ENCODE measurements at regions not wholly inside any gene's neighbourhood (a gene's known extent, or its start where the extent isn't known, plus 50 kb on each side); places are given as distances from the start of the nearest gene placed in this dataset.

DNA sequence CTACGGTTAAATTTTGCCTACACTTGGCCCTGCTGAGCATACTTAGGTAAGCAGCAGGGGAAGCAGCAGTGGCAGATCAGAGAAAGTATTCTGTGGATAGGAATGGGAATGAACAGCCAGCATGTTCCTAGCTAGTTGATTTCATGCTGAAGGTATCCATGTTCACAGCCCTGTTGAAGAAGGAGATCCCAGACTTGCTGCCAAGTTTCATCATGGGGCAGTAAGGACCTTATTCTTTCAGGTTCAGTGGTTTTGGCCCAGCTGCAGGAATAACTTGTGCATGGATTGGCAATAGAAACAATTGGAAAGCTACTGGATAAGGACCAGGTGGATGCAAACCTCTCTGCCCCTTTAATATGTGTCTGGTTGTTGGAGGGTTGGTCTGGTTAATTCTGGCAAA, 98.2 kb upstream of the TMEM178A start:
- H2BK5ac ChIP-seq (ENCODE audit: low read depth, low read length, poor library complexity, severe bottlenecking), result no peak overlapping the region
- H2BK12ac ChIP-seq (ENCODE audit: low read length in 2 of 2), result peak overlapping the region; percentile 2 to 94
- H2AK5ac ChIP-seq (ENCODE audit: low read length, severe bottlenecking), result peak overlapping the region; percentile 88
- peaks cover 13% of the 10 kb centered on the region for H3K4me1 ChIP-seq (ENCODE audit: control insufficient read depth, insufficient read depth, low read depth, low read length)
- peak overlapping the region; percentile 66 for H4K8ac ChIP-seq (ENCODE audit: low read length)
- peak overlapping the region in 1 of 2 experiments; percentile 88 for H3K14ac ChIP-seq (ENCODE audit: low read length in 2 of 2)
- peak overlapping the region in 1 of 2 experiments; percentile 71 for H3K4ac ChIP-seq (ENCODE audit: low read depth in 1 of 2, low read length in 2 of 2)
- no peaks in the 10 kb centered on the region for H3K79me1 ChIP-seq (replicated peaks; ENCODE audit: low read length, poor library complexity, severe bottlenecking)
- H3K23ac ChIP-seq (ENCODE audit: low read length in 2 of 2), result peak overlapping the region in 1 of 2 experiments; percentile 59
- 98% methylated on average over 1 of the region's 1 CpG for WGBS
- H3K4me2 ChIP-seq (ENCODE audit: low read length, poor library complexity, severe bottlenecking), result no peak overlapping the region
- H3K9ac ChIP-seq (ENCODE audit: low read length), result no peak overlapping the region
- peak overlapping the region; percentile 98 for H3K27ac ChIP-seq (ENCODE audit: low read length, poor library complexity, severe bottlenecking)
- no peak overlapping the region for H2AFZ ChIP-seq (ENCODE audit: low read depth, low read length)
- H3K4me3 ChIP-seq (ENCODE audit: insufficient read depth in 1 of 2, low read depth in 1 of 2, low read length in 2 of 2), result no peak overlapping the region
- no peak for DNase-seq
- peak overlapping the region; percentile 77 for H3K18ac ChIP-seq (ENCODE audit: low read depth in 1 of 2, low read length in 2 of 2)
- H3K27me3 ChIP-seq (ENCODE audit: control insufficient read depth in 1 of 2, insufficient read depth in 1 of 2, low read length in 2 of 2), result no peaks in the 10 kb centered on the region
- peaks cover 0 to 3% of the 10 kb centered on the region in 2 experiments for H3K36me3 ChIP-seq (ENCODE audit: control insufficient read depth in 1 of 2, insufficient read depth in 2 of 2, low read depth in 1 of 2, low read length in 2 of 2)
- peak overlapping the region; percentile 82 for H4K91ac ChIP-seq (ENCODE audit: low read length)
- H2BK120ac ChIP-seq (ENCODE audit: low read depth, low read length), result peak overlapping the region; percentile 69
- peaks cover 34% of the 10 kb centered on the region for H3K9me3 ChIP-seq (ENCODE audit: control insufficient read depth, low read length)
- H2BK15ac ChIP-seq (ENCODE audit: low read depth, poor library complexity, severe bottlenecking), result no peak overlapping the region

DNA sequence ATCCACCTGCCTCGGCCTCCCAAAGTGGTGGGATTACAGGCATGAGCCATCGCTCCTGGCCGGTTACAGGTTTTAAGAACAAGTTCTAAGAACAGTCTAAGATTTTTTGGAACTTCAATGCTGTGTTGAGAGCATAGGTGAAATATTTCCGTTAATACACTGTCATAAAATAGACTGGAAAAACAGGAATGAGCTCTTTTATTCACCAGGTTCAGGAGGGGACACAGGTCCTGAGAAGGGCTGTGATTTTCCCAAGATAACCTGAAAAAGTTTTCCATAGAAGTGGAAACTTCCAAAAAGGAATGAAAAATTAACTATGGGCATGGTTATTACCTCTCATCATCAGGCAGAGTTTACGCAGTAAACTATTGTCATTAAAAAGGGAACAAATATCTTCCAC, 97.6 kb upstream of the TMEM178A start:
- H3K79me1 ChIP-seq (replicated peaks; ENCODE audit: low read length, poor library complexity, severe bottlenecking), result no peaks in the 10 kb centered on the region
- no peak overlapping the region for H3K23ac ChIP-seq (ENCODE audit: low read length in 2 of 2)
- no peak overlapping the region for H3K4me2 ChIP-seq (ENCODE audit: low read length, poor library complexity, severe bottlenecking)
- H3K4ac ChIP-seq (ENCODE audit: low read depth in 1 of 2, low read length in 2 of 2), result peak overlapping the region in 1 of 2 experiments; percentile 63
- H4K8ac ChIP-seq (ENCODE audit: low read length), result peak overlapping the region; percentile 39
- peaks cover 28% of the 10 kb centered on the region for H3K9me3 ChIP-seq (ENCODE audit: control insufficient read depth, low read length)
- H2AK5ac ChIP-seq (ENCODE audit: low read length, severe bottlenecking), result peak overlapping the region; percentile 88
- no peak overlapping the region for H3K9ac ChIP-seq (ENCODE audit: low read length)
- no peaks in the 10 kb centered on the region for H3K27me3 ChIP-seq (ENCODE audit: control insufficient read depth in 1 of 2, insufficient read depth in 1 of 2, low read length in 2 of 2)
- peaks cover 13% of the 10 kb centered on the region for H3K4me1 ChIP-seq (ENCODE audit: control insufficient read depth, insufficient read depth, low read depth, low read length)
- no peak overlapping the region for H2BK12ac ChIP-seq (ENCODE audit: low read length in 2 of 2)
- DNase-seq, result no peak
- H2BK120ac ChIP-seq (ENCODE audit: low read depth, low read length), result peak overlapping the region; percentile 78
- H3K14ac ChIP-seq (ENCODE audit: low read length in 2 of 2), result no peak overlapping the region
- peak overlapping the region in 1 of 2 experiments; percentile 41 for H3K18ac ChIP-seq (ENCODE audit: low read depth in 1 of 2, low read length in 2 of 2)
- H2BK15ac ChIP-seq (ENCODE audit: low read depth, poor library complexity, severe bottlenecking), result no peak overlapping the region
- no peak overlapping the region for H4K91ac ChIP-seq (ENCODE audit: low read length)
- H2BK5ac ChIP-seq (ENCODE audit: low read depth, low read length, poor library complexity, severe bottlenecking), result peak overlapping the region; percentile 36
- H3K36me3 ChIP-seq (ENCODE audit: control insufficient read depth in 1 of 2, insufficient read depth in 2 of 2, low read depth in 1 of 2, low read length in 2 of 2), result peaks cover 0 to 3% of the 10 kb centered on the region in 2 experiments
- H3K27ac ChIP-seq (ENCODE audit: low read length, poor library complexity, severe bottlenecking), result peak overlapping the region; percentile 98
- WGBS, result 95% methylated on average over 5 of the region's 5 CpGs
- no peak overlapping the region for H3K4me3 ChIP-seq (ENCODE audit: insufficient read depth in 1 of 2, low read depth in 1 of 2, low read length in 2 of 2)
- H2AFZ ChIP-seq (ENCODE audit: low read depth, low read length), result no peak overlapping the region

DNA sequence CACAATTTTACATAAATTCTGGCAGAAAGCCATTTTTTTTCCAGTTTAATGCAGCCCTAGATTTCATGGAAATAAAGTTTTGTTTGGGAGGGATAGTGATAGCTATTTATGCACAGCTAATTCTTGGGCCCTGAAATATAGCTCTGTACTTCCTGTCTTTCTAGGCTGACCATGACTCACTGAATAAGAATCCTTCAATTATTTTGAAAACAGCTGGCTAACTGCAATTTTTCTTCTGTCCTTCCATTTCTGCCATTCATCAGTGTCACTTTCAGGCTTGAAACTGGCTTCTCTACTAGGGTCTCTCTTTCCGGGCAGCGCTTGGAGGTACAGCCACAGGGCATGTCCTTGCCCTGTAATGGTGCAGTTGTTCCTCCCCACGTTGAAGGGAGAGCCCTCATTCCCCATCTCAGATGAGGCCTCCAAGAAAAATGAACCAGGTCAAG, 97.1 kb upstream of the TMEM178A start:
- Histone ChIP-seq H3K14ac (ENCODE audit: low read length in 2 of 2) (no peak overlapping the region), H2BK120ac (ENCODE audit: low read depth, low read length) (peak overlapping the region; percentile 58), H3K36me3 (ENCODE audit: control insufficient read depth in 1 of 2, insufficient read depth in 2 of 2, low read depth in 1 of 2, low read length in 2 of 2) (peaks cover 0 to 3% of the 10 kb centered on the region in 2 experiments), H3K27me3 (ENCODE audit: control insufficient read depth in 1 of 2, insufficient read depth in 1 of 2, low read length in 2 of 2) (no peaks in the 10 kb centered on the region), H3K4ac (ENCODE audit: low read depth in 1 of 2, low read length in 2 of 2) (peak overlapping the region in 1 of 2 experiments; percentile 53), H3K79me1 (replicated peaks; ENCODE audit: low read length, poor library complexity, severe bottlenecking) (no peaks in the 10 kb centered on the region), H2BK5ac (ENCODE audit: low read depth, low read length, poor library complexity, severe bottlenecking) (peak overlapping the region; percentile 36), H4K8ac (ENCODE audit: low read length) (peak overlapping the region; percentile 69), H3K27ac (ENCODE audit: low read length, poor library complexity, severe bottlenecking) (peak overlapping the region; percentile 98), H2AK5ac (ENCODE audit: low read length, severe bottlenecking) (peak overlapping the region; percentile 94), H3K9me3 (ENCODE audit: control insufficient read depth, low read length) (peaks cover 24% of the 10 kb centered on the region), H3K18ac (ENCODE audit: low read depth in 1 of 2, low read length in 2 of 2) (peak overlapping the region; percentile 85 to 93), H4K91ac (ENCODE audit: low read length) (peak overlapping the region; percentile 90), H2AFZ (ENCODE audit: low read depth, low read length) (no peak overlapping the region), H2BK12ac (ENCODE audit: low read length in 2 of 2) (peak overlapping the region; percentile 87 to 88), H3K9ac (ENCODE audit: low read length) (no peak overlapping the region), H2BK15ac (ENCODE audit: low read depth, poor library complexity, severe bottlenecking) (no peak overlapping the region), H3K23ac (ENCODE audit: low read length in 2 of 2) (no peak overlapping the region), H3K4me1 (ENCODE audit: control insufficient read depth, insufficient read depth, low read depth, low read length) (peaks cover 13% of the 10 kb centered on the region), H3K4me3 (ENCODE audit: insufficient read depth in 1 of 2, low read depth in 1 of 2, low read length in 2 of 2) (no peak overlapping the region), H3K4me2 (ENCODE audit: low read length, poor library complexity, severe bottlenecking) (peak overlapping the region; percentile 30)
- DNase-seq, result peak; percentile 76
- WGBS, result 3% methylated on average over 3 of the region's 3 CpGs

DNA sequence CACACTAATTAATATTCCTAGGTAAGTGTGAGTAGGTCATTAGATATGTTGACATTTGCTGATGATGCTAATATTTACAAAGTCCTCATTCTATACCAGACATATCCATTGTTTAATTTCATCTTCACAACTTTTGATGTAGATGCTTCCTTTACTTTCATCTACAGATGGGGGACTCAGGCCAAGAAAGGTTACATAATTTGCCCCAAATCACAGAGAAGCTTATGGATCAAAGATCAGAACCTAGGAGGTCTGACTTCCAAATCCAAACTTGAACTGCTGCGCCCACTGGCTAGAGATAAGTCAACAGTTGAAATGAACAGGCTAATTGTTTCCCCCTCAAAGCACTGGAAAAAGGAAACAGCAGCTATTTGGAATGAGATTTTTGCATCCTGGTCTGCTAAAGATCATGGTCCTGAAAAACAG, 95.6 kb upstream of the TMEM178A start:
- H3K4ac ChIP-seq (ENCODE audit: low read depth in 1 of 2, low read length in 2 of 2), result no peak overlapping the region
- no peak overlapping the region for H3K4me2 ChIP-seq (ENCODE audit: low read length, poor library complexity, severe bottlenecking)
- H2BK5ac ChIP-seq (ENCODE audit: low read depth, low read length, poor library complexity, severe bottlenecking), result no peak overlapping the region
- peaks cover 13% of the 10 kb centered on the region for H3K4me1 ChIP-seq (ENCODE audit: control insufficient read depth, insufficient read depth, low read depth, low read length)
- H4K8ac ChIP-seq (ENCODE audit: low read length), result no peak overlapping the region
- no peak for DNase-seq
- H2BK12ac ChIP-seq (ENCODE audit: low read length in 2 of 2), result no peak overlapping the region
- H3K4me3 ChIP-seq (ENCODE audit: insufficient read depth in 1 of 2, low read depth in 1 of 2, low read length in 2 of 2), result no peak overlapping the region
- no peaks in the 10 kb centered on the region for H3K27me3 ChIP-seq (ENCODE audit: control insufficient read depth in 1 of 2, insufficient read depth in 1 of 2, low read length in 2 of 2)
- whole genome bisulfite sequencing, result 100% methylated on average over 1 of the region's 1 CpG
- no peak overlapping the region for H2AFZ ChIP-seq (ENCODE audit: low read depth, low read length)
- no peak overlapping the region for H2BK15ac ChIP-seq (ENCODE audit: low read depth, poor library complexity, severe bottlenecking)
- H3K36me3 ChIP-seq (ENCODE audit: control insufficient read depth in 1 of 2, insufficient read depth in 2 of 2, low read depth in 1 of 2, low read length in 2 of 2), result no peaks in the 10 kb centered on the region
- H2AK5ac ChIP-seq (ENCODE audit: low read length, severe bottlenecking), result peak overlapping the region; percentile 50
- H3K27ac ChIP-seq (ENCODE audit: low read length, poor library complexity, severe bottlenecking), result no peak overlapping the region
- H3K9ac ChIP-seq (ENCODE audit: low read length), result no peak overlapping the region
- H2BK120ac ChIP-seq (ENCODE audit: low read depth, low read length), result no peak overlapping the region
- peak overlapping the region in 1 of 2 experiments; percentile 14 for H3K18ac ChIP-seq (ENCODE audit: low read depth in 1 of 2, low read length in 2 of 2)
- no peaks in the 10 kb centered on the region for H3K79me1 ChIP-seq (replicated peaks; ENCODE audit: low read length, poor library complexity, severe bottlenecking)
- peaks cover 10% of the 10 kb centered on the region for H3K9me3 ChIP-seq (ENCODE audit: control insufficient read depth, low read length)
- no peak overlapping the region for H3K14ac ChIP-seq (ENCODE audit: low read length in 2 of 2)
- H3K23ac ChIP-seq (ENCODE audit: low read length in 2 of 2), result no peak overlapping the region
- H4K91ac ChIP-seq (ENCODE audit: low read length), result no peak overlapping the region

Measured in mesenchymal stem cell (in vitro differentiated cells and primary cell).